Stomach (tissue), 8 donors: ENCODE measurements at regions not wholly inside any gene's neighbourhood (a gene's known extent, or its start where the extent isn't known, plus 50 kb on each side); places are given as distances from the start of the nearest gene placed in this dataset.

Source experiments
- DNase-seq, 2 donors: peaks; one replicate each; pipeline versions ENCODE4 v3.0.0 to v3.0.0-alpha.2; 2013 to 2019
- H3K27ac ChIP-seq, 5 donors: fragments of 200-600 bp in 4 of 5; sonication (generic) in 4 of 5; one replicate each; pipeline ENCODE4 v1.5.1; 2013 to 2019; ENCODE audit warnings: mild to moderate bottlenecking in 1 of 5, moderate library complexity in 1 of 5
- H3K27me3 ChIP-seq, 3 donors: fragments of 200-600 bp; sonication (generic); one replicate each; pipeline ENCODE4 v1.5.1; 2017 to 2019; ENCODE audit warnings: mixed run types in 1 of 3
- H3K36me3 ChIP-seq, 4 donors: fragments of 200-600 bp; sonication (generic); 1 replicate in 3 of 4; 2 replicates in 1 of 4; pipeline ENCODE4 v1.5.1; 2016 to 2019
- H3K4me1 ChIP-seq, 4 donors: fragments of 200-600 bp; sonication (generic); one replicate each; pipeline ENCODE4 v1.5.1; 2016 to 2019
- H3K4me3 ChIP-seq, 4 donors: fragments of 200-600 bp; sonication (generic) in 3 of 4; one replicate each; pipeline ENCODE4 v1.5.1; 2016 to 2019; ENCODE audit warnings: mild to moderate bottlenecking in 1 of 4
- H3K9me3 ChIP-seq, 4 donors: fragments of 200-600 bp; sonication (generic); one replicate each; pipeline ENCODE4 v1.5.1; 2016 to 2019
- CTCF ChIP-seq, 7 experiments: fragments of 450-650 bp in 4 of 7; fragments of 200-600 bp in 3 of 7; sonication (generic) in 3 of 7; IDR thresholded peaks; one replicate each; pipeline ENCODE4 v1.5.1; 2016 to 2019; ENCODE audit warnings: antibody characterized with exemption in 7 of 7, control low read depth in 2 of 7, mild to moderate bottlenecking in 1 of 7
- EP300 ChIP-seq: sonication (generic); formaldehyde crosslinking; IDR thresholded peaks from one replicate; pipeline ENCODE4 v1.6.1; 2017; ENCODE audit warnings: antibody characterized with exemption
- POLR2A ChIP-seq, 4 donors: fragments of 450-650 bp; IDR thresholded peaks; one replicate each; pipeline ENCODE4 v1.6.1; 2016; ENCODE audit warnings: antibody characterized with exemption in 4 of 4, control low read depth in 2 of 4, mild to moderate bottlenecking in 1 of 4, moderate library complexity in 1 of 4
- POLR2AphosphoS5 ChIP-seq, 3 donors: sonication (generic); formaldehyde crosslinking; IDR thresholded peaks; one replicate each; pipeline ENCODE4 v1.6.1; 2016; ENCODE audit warnings: antibody characterized with exemption in 3 of 3
- WGBS, 5 donors: extraction: QIAGEN DNeasy Blood & Tissue Kit in 3 of 5; methylation state at CpG; one replicate each; pipeline versions ENCODE4 v1.1.5 to v1.1.7; 2013 to 2018; 5-methylcytosine and 5-hydroxymethylcytosine counted together
- intact Hi-C: fragments of 100-400 bp; cut with DNase I; formaldehyde crosslinking; loops from one replicate; pipeline ENCODE4 v1.15.1; 2023; ENCODE audit warnings: low total_unique reads
- donor health status: healthy with polysubstance abuse.
- donor health status: Bipolar disorder and iron deficiency.
- donor health status: healthy.

GRCh38 chr2:118723394-118723793 is 124.1 kb downstream of the EN1 start:
- no peak overlapping the region for H3K27ac ChIP-seq
- 55 to 77% (median 72%) methylated on average over 4 of the region's 4 CpGs for WGBS, 5 donors

DNA sequence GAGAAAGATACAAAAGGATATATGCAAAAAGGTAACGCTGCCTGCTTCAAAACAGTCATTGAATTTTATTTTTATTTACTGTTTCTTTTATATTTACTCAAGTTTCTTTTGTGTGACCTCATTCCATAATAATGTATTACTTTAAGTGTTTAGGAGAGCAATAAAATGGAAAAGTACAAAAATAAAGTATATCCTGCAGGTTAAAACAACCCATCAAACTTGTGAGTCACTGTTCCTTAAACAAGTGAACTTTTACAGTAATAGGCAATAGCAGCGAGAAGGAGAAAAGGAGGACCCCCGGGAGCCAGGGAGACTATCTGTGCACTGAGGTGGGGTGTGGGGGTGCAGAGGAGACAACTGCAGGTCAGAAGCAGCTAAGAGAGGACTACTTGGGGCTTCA is 124.5 kb downstream of the EN1 start:
- Histone ChIP-seq H3K27me3 (no peaks in the 10 kb centered on the region), H3K36me3 (no peaks in the 10 kb centered on the region), H3K4me3 (no peak overlapping the region), H3K9me3 (peaks cover 0 to 11% (median 9%) of the 10 kb centered on the region in 4 donors), H3K27ac (no peak overlapping the region), H3K4me1 (no peaks in the 10 kb centered on the region)
- WGBS, 5 donors: 67 to 83% (median 68%) methylated on average over 3 of the region's 3 CpGs
- DNase-seq: no peak
- intact Hi-C loops: no loop called here
- no peak for TF ChIP-seq POLR2A (IDR thresholded peaks at IDR 0.05)
- no peak for TF ChIP-seq POLR2AphosphoS5 (IDR thresholded peaks at IDR 0.05)
- no peak for TF ChIP-seq EP300
- no peak for TF ChIP-seq CTCF (IDR thresholded peaks at IDR 0.05)

More at GRCh38 chr2:118723394-118723793, 124.1 kb downstream of the EN1 start:
- Histone ChIP-seq H3K27me3 (no peaks in the 10 kb centered on the region), H3K4me1 (no peaks in the 10 kb centered on the region), H3K36me3 (no peaks in the 10 kb centered on the region), H3K4me3 (no peak overlapping the region), H3K9me3 (peaks cover 0 to 15% (median 13%) of the 10 kb centered on the region in 4 donors)
- no peak for DNase-seq
- no peak for TF ChIP-seq POLR2A (IDR thresholded peaks at IDR 0.05)
- TF ChIP-seq EP300: no peak
- TF ChIP-seq CTCF (IDR thresholded peaks at IDR 0.05): no peak
- no peak for TF ChIP-seq POLR2AphosphoS5 (IDR thresholded peaks at IDR 0.05)
- intact Hi-C loops: no loop called here

DNA sequence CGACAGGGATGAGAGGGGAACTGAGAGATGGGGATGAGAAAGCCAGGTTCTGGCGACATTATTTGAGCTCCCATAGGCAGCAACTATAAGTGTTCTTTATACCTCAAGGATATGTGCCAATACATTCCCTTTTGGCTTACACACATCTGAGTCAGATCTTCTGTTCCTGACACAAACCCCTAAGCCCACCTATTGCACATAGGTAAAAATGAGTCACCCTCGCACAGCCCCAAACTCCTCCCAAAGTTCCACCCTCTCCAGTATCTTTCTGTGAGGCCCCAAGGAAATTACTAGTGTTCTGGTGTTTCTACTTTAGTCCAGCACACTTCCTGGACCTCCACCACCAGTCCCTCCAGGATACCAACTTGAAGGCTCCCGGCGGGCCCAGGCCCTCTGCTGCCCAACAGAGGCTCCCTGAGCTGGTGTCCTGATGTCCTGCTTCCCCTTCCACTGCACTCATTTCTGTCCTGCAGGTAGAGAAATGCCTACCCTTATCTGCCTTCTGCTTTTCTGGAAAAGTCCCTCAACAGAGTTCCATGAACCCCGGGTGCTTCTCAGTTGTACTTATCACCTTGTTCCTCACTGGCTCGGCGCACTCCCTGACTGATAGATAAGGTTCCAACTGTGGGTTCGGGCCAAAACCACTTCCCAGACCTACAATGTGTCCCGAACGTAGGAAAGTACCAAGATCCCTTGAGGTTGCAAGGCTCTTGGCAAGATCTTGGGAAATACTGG is 125.5 kb downstream of the EN1 start:
- Histone ChIP-seq H3K27ac (no peak overlapping the region), H3K4me3 (no peak overlapping the region), H3K9me3 (peaks cover 0 to 1% (median 0%) of the 10 kb centered on the region in 4 donors), H3K27me3 (no peaks in the 10 kb centered on the region), H3K36me3 (no peaks in the 10 kb centered on the region), H3K4me1 (no peaks in the 10 kb centered on the region)
- 80 to 90% (median 82%) methylated on average over 11 of the region's 11 CpGs for WGBS, 5 donors
- no peak for TF ChIP-seq POLR2A (IDR thresholded peaks at IDR 0.05)
- no peak for TF ChIP-seq EP300
- TF ChIP-seq CTCF (IDR thresholded peaks at IDR 0.05): no peak
- no peak for TF ChIP-seq POLR2AphosphoS5 (IDR thresholded peaks at IDR 0.05)
- DNase-seq: no peak
- intact Hi-C loops: no loop called here

DNA sequence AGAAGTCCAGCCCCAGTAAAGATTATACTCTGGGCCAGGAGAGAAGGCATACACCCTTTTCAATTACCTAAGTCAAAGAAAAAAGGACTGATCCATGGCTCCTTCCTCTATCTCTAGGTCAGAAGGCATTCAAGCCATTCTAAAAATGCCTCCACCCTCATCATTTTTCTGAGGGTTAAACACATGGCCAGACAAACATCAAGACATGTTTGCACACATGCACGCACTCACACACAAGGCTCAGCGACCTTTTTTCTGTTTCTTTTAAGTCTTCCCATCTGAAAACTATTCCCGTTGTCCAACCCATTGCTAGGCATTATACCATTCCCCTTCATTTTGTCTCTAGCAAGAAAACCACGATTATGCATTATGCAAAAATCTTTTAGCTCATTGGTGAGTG is 126.6 kb downstream of the EN1 start:
- Histone ChIP-seq H3K9me3 (no peaks in the 10 kb centered on the region), H3K4me1 (no peaks in the 10 kb centered on the region), H3K4me3 (no peak overlapping the region), H3K36me3 (no peaks in the 10 kb centered on the region), H3K27me3 (no peaks in the 10 kb centered on the region), H3K27ac (no peak overlapping the region)
- WGBS, 5 donors: 63 to 74% (median 66%) methylated on average over 4 of the region's 4 CpGs
- no peak for DNase-seq
- intact Hi-C loops: no loop called here
- TF ChIP-seq CTCF (IDR thresholded peaks at IDR 0.05) (no peak), POLR2AphosphoS5 (IDR thresholded peaks at IDR 0.05) (no peak), EP300 (no peak), POLR2A (IDR thresholded peaks at IDR 0.05) (no peak)
